ENCODE measurements at regions not wholly inside any gene's neighbourhood (a gene's known extent, or its start where the extent isn't known, plus 50 kb on each side); places are given as distances from the start of the nearest gene placed in this dataset.

DNA sequence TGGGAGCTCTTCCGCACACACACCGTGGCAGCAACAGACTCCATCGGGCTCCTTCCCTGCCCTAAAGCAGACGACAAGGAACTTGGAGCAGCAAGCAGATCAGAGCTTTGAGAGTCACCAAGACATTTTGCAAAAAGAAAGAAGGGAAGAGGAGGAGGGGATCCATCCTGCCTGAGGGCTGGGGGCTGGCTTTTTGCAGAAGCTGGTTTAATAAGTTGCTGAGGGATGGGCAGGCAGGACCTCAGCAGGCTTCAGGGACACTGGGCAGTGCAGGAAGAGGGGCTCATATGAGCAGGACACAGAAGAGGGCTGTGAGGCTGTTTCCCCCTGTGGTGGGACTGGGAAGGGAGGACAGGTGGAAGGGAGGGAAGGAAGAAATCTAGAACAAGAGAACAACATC lies 133.4 kb upstream of the GSC start:
- no peak for ATAC-seq
- intact Hi-C loops (cut with micrococcal nuclease) = no loop called here
- DNase-seq = no peak

DNA sequence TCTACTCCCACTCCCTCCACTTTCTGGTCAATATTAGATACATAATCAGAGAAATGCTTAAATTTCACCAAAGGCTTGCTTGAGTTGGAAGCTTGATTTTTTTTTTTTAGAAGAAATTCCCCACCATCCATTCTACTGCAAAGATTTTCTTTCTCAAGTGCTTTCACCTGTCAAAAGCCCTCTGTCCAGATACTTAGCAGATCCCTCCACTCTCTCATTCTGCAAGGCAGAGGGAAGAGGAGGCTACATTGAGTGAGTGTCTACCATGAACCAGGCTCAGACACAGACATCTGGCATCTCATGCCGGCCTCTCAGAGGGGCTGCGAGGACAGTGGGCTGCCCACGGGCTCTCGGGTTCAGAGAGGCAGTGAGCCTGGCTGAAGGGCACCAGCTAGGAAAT lies 127.6 kb upstream of the GSC start:
- ATAC-seq (no peak), DNase-seq (no peak)
- intact Hi-C loops (cut with micrococcal nuclease) = no loop called here

DNA sequence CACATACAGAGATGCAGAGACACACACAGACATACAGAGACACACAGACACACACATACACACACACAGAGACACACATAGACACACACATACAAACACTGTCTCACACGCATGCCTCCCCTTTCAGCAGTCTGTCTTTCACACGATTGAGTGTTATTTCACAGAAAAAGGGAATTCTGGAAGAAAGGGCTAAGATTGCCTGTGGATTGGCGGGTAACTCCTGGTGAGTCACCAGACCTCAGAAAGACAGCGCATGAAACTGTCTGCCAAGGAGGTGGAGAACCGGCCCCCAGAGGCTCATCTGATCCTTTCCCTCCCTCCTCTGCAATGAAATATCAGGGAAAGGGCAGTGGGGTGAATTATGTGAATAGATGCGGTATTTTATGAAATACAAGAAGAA lies 127.2 kb upstream of the GSC start:
- peak; percentile 43 for DNase-seq
- intact Hi-C loops (cut with micrococcal nuclease) = no loop called here
- ATAC-seq = peak; percentile 74

DNA sequence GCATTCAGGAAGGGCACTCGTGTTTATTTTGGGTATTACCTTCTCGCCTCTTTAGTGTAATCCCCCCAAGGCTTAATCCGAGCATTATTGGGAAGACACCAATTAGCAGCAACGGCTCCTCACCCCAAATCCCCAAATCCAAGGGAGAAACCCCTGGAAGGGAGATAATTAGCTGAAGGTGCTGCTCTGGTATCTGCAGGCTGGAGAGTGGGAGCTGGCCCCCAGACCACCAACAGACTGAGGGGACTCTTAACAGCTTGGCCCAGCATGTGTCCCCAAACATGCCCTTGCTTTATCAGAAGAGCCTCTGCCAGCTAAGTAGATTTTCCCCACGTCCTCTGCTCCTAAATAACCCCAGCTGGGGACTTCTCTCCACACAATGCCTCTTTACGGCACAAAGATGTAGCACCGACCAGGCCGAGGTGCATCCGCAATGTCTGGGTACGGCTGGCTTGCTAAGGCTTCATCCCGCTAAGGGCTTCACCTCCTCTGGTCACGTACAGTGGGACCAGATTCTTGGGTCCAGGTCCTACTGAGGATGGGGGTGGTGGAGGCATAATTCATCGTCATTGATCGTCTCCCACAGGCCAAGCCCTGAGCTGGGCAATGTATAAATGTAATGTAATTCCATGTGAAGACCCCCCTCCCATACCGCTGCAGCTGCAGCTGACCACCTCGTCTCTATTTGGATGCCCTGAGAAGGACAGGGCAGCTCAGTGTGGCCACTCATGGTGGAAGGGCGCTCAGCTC lies 123.7 kb upstream of the GSC start:
- intact Hi-C loops (cut with micrococcal nuclease) = no loop called here
- no peak for DNase-seq
- ATAC-seq = no peak

DNA sequence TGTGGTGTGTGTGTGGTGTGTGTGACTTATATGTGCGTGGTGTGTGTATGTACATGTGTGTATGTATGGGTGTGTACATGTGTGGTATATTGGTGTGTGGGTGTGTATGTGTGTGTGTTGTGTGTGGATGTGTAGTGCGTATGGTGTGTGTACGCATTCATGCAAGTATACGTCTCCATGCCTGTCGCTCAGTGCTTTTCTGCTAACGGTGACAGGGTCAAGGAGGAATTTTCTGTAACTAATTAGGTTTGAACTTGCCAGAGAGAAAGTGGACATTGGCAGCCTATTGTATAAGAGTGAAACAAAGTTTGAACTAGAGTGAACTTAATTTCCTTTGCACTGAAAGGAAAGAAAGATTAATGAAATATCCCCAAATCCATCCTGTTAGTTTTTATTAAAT lies 120.9 kb upstream of the GSC start:
- ATAC-seq (no peak), DNase-seq (no peak)
- intact Hi-C loops (cut with micrococcal nuclease) = no loop called here

DNA sequence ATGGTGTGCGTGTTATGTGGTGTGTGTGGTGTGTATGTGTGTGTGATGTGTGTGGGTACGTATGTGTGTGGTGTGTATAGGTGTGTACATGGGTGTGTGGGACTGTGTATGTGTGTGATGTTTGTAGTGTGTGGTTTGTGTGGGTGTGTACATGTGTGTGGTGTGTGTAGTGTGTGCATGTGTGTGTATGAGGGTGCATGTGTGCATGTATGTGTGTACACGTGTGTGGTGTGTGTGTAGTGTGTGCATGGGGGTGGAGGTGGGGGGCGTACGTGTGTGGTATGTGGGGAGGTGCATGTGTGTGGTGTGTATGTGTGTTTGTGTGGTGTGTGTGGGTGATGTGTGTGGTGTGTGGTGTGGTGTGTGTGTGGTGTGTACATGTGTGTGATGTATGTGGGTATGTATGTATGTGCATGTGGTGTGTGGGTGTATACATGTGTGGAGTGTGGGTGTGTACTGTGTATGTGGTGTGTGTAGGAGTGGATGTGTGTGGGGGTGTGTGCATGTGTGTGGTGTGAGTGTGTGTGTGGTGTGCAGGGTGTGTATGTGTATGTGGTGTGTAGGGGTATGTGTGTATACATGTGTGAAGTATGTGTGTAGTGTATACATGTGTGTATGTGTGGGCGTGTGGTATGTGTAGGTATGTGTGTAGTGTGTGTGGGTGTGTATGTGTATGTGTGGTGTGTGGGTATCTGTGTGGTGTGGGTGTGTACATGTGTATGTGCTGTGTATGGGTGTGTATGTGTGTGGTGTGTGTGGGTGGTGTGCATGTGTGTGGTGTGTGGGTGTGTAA lies 119.8 kb upstream of the GSC start:
- ATAC-seq (no peak), DNase-seq (no peak)
- intact Hi-C loops (cut with micrococcal nuclease) = no loop called here

DNA sequence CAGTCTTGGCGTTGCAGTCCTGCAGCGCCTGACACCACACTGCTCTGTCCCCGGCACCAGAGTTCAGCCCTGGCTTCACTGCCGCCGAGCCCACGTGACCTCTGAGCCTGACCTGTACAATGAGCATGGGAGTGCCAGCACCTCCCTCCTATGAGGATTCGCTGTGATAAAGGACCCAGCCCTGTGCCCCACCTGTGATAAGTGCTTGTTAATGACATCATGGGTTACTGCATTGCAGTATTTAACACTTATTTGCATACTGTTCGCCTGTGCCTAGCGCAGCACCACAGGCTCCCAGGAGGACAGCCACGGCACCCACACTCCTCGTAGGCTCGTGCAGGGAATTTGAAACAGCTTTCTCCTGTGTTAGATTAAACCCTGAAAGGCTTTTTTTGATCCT lies 118.2 kb upstream of the GSC start:
- no peak for DNase-seq
- no peak for ATAC-seq
- intact Hi-C loops (cut with micrococcal nuclease) = no loop called here

DNA sequence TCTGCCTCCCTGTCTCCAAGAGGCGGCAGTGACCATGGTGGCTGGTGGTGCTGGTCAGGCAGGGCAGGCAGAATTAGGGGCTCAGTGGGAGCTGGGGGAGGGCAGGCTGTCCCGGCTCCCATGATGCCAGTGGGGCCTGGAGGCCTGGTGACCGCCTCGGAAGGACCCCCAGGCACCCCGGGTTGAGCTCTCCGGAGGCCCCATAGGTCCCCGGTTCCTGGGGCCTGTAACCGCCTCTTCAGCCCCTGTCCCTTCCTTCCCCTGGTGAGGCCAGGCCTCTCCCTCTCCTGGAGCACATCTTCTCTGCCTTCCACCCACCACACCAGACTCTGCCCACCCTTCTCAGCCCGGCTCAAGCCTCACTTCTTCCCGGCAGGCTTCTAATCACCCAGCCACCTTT lies 117.7 kb upstream of the GSC start:
- intact Hi-C loops (cut with micrococcal nuclease) = no loop called here
- DNase-seq = no peak
- no peak for ATAC-seq

DNA sequence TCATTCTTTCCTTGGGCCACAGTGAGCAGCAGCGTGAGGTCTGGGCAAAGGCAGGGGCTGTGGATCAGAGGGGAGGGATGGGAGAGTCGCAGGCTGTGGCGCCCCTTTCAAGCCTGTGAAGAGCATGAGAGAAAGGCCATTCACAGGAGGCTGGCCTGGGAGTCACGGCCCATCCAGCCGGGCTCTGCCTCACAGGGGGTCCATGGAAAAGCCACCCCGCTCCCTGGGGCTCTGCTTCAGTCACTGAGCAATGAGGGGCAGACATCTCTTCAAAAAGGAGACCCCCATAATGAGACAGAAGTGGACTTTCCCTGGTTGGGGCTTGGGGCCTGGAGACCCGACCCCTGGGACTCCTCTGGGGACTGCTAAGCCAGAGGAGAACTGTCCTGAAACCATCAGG lies 117.0 kb upstream of the GSC start:
- intact Hi-C loops (cut with micrococcal nuclease) = no loop called here
- DNase-seq = no peak
- no peak for ATAC-seq

DNA sequence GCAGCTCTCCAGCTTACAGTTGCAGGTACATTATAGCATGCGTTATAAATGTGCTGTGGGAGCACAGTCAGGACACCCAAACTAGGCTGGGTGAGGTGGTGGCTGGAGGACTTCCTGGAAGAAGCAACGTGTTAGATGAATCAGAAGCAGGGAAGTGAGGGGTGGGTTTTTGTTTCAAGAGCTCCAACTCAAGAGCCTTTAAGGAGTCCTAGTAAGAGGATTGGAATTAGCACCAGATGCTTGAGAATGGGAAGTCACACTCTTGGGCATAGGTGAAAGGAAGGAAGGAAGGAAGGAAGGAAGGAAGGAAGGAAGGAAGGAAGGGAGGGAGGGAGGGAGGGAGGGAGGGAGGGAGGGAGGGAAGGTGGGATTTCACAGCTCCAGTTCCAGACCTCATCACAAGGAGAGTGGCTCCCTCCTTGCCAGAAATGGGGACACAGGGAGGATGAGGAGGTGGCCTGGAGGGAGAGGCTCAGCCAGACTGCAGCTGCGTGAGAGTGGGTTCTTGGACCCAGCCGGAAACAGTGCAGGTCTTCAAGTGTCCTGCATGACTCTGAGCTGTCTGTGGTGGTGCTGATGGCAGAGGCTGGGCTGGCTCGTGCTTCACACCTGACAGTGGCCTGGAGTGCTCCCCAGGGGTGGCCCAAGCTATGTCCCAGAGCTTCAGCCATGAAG lies 115.7 kb upstream of the GSC start:
- no peak for ATAC-seq
- DNase-seq = no peak
- intact Hi-C loops (cut with micrococcal nuclease) = no loop called here

DNA sequence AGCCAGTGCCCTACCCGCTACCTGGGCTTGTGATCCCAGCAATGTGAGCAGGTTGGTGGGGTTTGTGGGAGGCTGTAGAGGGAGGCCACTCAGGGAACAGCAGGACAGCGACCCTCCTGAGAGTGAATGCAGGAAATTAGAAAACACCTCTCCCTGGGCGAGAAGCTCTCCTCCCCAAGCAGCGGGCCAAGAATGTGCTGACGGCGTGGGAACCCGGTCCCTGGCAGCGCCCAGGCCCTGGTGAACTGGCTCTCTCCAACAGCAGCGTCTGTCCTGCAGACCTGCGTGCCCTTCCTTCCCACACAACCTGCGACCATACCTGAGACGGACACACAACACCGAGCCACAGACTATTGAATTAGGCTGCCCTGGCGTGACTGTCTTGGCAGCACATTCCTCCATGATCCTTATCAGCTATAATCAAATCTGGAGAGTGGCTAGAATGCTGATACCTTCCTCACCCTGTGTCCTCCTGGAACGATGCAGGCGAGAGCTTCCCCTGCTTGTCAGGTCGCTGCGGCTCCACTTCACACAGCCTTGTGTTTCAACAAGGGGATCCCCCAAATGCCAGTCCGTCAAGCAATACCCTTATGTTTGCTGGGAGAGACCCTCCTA lies 114.8 kb upstream of the GSC start:
- intact Hi-C loops (cut with micrococcal nuclease) = no loop called here
- no peak for DNase-seq
- ATAC-seq = no peak

DNA sequence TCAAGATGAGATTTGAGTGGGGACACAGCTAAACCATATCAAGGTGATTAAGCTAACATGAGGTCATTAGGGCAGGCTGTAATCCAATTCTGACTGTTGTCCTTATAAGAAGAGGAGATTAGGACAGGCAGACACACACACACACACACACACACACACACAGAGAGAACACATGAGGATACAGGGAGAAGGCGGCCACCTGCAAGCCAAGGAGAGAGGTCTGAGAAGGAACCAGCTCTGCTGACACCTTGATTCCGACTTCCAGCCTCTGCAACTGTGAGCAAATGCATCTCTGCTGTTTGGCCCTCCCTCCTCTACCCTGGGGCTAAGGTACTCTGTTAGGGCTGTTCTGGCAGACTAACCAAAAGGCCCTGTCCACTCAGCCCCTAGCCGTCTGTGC lies 112.5 kb upstream of the GSC start:
- DNase-seq (no peak), ATAC-seq (no peak)
- intact Hi-C loops (cut with micrococcal nuclease) = no loop called here

DNA sequence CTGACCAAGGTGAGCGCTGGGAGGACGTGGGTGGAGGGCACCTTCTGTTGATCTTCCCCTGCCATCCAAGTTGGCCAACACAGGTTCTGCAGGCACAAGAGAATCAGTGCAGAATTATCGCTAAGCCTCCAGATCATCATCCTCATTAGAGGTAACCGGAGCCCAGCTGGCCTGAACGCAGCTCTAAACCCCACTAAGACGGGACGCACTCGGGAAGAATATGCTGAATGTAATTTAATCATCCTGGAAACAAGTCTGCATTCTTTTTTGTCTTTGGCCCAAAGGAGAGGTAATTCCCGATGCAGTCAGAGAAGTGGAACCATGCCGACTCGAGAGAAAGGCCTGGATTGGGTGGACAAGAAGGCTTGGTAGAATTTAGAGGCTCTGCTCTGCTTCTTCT lies 111.0 kb upstream of the GSC start:
- intact Hi-C loops (cut with micrococcal nuclease) = no loop called here
- ATAC-seq (no peak), DNase-seq (no peak)

DNA sequence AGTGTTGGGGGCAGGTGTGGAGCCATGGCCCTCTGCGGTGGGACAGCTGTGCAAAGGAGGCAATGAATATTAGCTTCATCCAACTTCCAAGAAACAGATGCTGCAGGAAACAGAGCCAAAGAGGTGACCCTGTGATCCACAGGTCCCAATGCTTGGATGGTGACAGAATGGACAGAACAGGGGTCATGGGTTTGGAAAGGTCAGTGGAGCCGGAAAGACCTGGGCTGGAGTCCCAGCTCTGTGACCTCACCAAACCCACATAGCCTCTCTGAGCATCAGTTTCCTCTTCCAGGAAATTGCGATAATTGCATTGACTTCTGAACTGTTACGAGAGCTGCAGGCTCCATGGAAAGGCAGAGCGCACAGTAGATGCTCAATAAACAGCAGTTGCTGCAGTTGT lies 110.2 kb upstream of the GSC start:
- no peak for ATAC-seq
- intact Hi-C loops (cut with micrococcal nuclease) = no loop called here
- no peak for DNase-seq

DNA sequence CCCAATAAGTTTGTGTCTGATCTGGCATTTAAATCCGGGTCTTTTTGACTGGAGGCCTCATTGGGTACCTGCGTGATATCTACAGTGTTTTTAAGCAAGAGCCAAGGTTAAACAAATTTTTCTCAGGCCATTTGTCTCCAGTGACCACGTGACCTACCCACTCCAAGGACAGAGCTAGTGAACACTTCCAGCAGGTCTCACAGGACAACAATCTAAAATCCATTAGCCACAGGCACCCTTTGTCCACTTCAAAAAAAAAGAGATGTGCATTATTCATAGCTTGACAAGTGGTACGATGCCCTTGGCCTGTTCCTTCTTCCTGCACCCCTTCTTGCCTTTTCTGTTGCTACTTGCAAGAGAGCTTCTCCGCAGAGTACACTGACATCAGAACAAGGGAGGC lies 109.6 kb upstream of the GSC start:
- intact Hi-C loops (cut with micrococcal nuclease) = no loop called here
- DNase-seq (no peak), ATAC-seq (no peak)

DNA sequence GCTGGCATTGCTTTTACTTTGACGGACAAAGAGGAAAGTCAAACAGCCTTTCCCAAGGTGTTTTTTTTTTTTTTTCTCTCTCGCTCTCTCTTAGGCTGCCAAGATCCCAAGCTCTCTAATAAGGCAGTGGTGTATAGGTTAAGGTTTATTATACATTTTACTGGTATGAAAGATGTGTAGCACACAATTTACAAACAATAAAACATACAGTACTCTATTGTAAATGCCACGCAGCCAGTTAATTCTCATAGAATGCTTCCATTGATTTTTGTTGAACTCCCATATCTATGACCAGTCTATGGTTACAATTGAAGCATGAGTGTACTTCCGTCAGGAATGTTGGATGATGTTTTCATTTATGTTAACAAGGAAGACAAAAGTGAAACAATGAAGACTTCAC lies 106.4 kb upstream of the GSC start:
- intact Hi-C loops (cut with micrococcal nuclease) = no loop called here

DNA sequence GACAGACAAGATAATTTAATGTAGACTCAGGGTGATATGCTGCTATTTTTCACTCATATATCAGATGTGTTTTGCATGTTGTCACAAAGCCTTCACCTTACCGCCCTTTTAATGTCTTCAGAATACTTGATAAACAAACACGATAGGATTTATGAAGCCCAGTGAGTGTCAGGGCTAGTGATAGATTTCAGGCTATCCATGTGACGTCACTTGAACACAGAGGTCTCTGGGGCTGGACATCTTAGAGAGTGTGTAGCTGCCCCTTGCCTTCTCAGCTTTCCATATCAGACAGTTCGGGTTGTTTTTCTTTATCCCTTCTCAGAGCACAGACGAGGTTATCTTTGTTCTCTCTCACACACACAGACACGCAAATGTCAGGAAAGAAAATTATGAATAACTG lies 105.3 kb upstream of the GSC start:
- intact Hi-C loops (cut with micrococcal nuclease) = no loop called here
- DNase-seq (no peak), ATAC-seq (no peak)

More for the DNA sequence above, 106.4 kb upstream of the GSC start:
- DNase-seq (no peak), ATAC-seq (no peak)

DNA sequence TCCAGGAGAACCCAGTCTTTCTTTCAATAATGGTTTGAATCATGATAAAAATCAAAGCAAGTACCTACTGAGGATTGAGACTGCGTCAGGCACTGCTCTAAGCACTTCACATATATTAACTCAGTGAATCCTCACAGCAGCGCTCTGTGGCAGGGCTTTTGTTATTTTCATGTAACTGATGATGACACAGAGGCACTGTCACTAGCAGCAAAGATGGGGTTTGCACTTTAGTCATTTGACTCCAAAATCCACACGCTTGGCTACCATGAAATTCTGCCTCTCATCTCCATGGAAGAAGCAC lies 98.8 kb upstream of the GSC start:
- intact Hi-C loops (cut with micrococcal nuclease) = no loop called here
- DNase-seq = no peak

DNA sequence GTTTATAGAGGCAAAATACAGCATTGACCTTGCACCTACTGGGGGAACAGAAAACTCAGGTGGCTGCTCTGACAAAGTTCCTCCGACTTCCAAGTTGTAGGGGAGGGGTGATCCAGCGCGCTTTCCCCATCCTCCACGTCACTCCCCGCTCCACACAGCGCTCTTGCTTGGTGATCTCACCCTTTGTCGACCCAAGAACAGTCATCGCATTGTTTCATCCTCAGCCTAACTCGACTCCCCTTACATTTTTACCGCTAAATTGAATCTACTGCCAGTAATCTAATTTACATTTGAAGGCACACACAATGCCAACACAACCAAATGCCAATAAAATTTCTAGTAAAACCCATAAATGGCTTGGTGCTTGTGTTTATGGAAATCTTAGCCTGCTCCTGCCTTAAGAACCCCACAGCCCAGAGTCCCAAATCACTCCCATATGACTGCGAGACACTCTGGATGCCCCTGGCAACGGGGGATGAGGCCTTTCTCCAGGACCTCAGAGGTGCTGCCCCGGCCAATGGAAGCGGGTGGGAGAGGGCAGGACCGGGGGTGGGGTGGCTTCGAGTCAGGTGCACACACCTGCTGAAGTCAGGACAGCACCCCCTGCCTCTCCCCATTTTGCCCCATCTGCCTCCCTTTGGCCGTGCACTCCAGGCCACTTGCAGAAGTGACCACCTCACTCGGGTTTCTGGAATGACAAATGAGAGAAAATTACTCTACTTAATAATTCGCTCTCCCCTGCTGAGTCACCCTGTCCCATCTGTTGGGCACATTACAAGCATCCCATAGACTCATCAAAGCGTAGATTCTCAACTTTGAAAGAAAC lies 98.2 kb upstream of the GSC start:
- DNase-seq = no peak
- no peak for ATAC-seq
- intact Hi-C loops (cut with micrococcal nuclease) = no loop called here

More for the DNA sequence above, 98.8 kb upstream of the GSC start:
- no peak for ATAC-seq

DNA sequence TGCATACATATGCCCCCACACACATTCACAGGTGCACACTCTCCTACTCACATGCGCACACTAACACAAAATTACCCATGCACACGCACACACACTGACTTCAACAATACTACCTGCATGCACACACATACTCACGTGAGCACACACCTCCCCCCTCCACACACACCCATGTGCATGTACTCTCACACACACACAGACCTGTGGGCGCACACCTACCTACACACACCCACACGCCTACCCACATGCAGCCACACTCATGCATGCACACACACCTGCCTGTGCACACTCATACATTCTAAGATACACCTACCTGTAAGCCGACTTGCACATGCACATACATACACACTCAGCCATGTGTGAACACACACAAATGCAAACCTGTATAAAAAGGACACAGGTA lies 97.3 kb upstream of the GSC start:
- intact Hi-C loops (cut with micrococcal nuclease) = no loop called here
- no peak for DNase-seq
- no peak for ATAC-seq
